GM12891 (cell line): ENCODE measurements at regions not wholly inside any gene's neighbourhood (a gene's known extent, or its start where the extent isn't known, plus 50 kb on each side); places are given as distances from the start of the nearest gene placed in this dataset.

Experiments
- PAX5 ChIP-seq: IDR thresholded peaks from 2 replicates; pipeline ENCODE4 v1.6.1; 2011; ENCODE audit warnings: low read length, moderate library complexity, mild to moderate bottlenecking; ENCODE audit not compliant: insufficient read depth, severe bottlenecking
- POLR2A ChIP-seq: IDR thresholded peaks from 2 replicates; pipeline ENCODE4 v1.6.1; 2011; ENCODE audit warnings: low read depth, low read length, control low read depth
- POLR2AphosphoS5 ChIP-seq: IDR thresholded peaks from 2 replicates; pipeline ENCODE4 v1.6.1; 2011; ENCODE audit warnings: low read depth, low read length, control low read depth
- POU2F2 ChIP-seq: IDR thresholded peaks from 2 replicates; pipeline ENCODE4 v1.6.1; 2011; ENCODE audit warnings: low read depth, mild to moderate bottlenecking, control low read depth, low read length, moderate library complexity
- TAF1 ChIP-seq: IDR thresholded peaks from 2 replicates; pipeline ENCODE4 v1.6.1; 2011; ENCODE audit warnings: low read depth, low read length, control low read depth

GRCh38 chr6:144928847-144929246, 643.7 kb downstream of the UTRN start:
- TF ChIP-seq POLR2AphosphoS5 (no peak), POLR2A (no peak), TAF1 (no peak), POU2F2 (no peak), PAX5 (no peak)
